HepG2 (cell line): ENCODE measurements at regions not wholly inside any gene's neighbourhood (a gene's known extent, or its start where the extent isn't known, plus 50 kb on each side); places are given as distances from the start of the nearest gene placed in this dataset.

Source experiments
- BRCA1 ChIP-seq: sonication (generic); formaldehyde crosslinking; IDR thresholded peaks from 2 replicates; pipeline ENCODE4 v1.4.0; 2020; ENCODE audit warnings: missing genetic modification reagents
- FOXA3 ChIP-seq: IDR thresholded peaks from 2 replicates; pipeline ENCODE4 v1.6.1; 2016; ENCODE audit warnings: missing genetic modification reagents, missing compliant biosample characterization
- JUND ChIP-seq: sonication (generic); formaldehyde crosslinking; IDR thresholded peaks from 2 replicates; pipeline ENCODE4 v1.8.0; 2022; ENCODE audit warnings: mild to moderate bottlenecking, missing genetic modification reagents
- KDM5B ChIP-seq: sonication (generic); formaldehyde crosslinking; IDR thresholded peaks from 2 replicates; pipeline ENCODE4 v1.4.0; 2020; ENCODE audit warnings: missing genetic modification reagents, mild to moderate bottlenecking, borderline replicate concordance
- MEIS1 ChIP-seq: sonication (generic); formaldehyde crosslinking; IDR thresholded peaks from 2 replicates; pipeline ENCODE4 v1.9.0; 2021; ENCODE audit warnings: mild to moderate bottlenecking, missing genetic modification reagents, moderate library complexity, borderline replicate concordance
- POLR2A ChIP-seq, 2 experiments: IDR thresholded peaks; 2 replicates each; pipeline ENCODE4 v1.6.1; 2011; ENCODE audit warnings: low read depth in 2 of 2, low read length in 2 of 2, mild to moderate bottlenecking in 1 of 2, moderate library complexity in 1 of 2; ENCODE audit not compliant: insufficient read depth in 1 of 2
- SIN3A ChIP-seq: IDR thresholded peaks from 2 replicates; pipeline ENCODE4 v1.6.1; 2011; ENCODE audit warnings: low read depth, mild to moderate bottlenecking, control low read depth, low read length, borderline replicate concordance
- TCF7L2 ChIP-seq: IDR thresholded peaks from 2 replicates; pipeline ENCODE4 v1.6.1; 2011; ENCODE audit warnings: mild to moderate bottlenecking, low read depth, low read length, moderate library complexity
- ZNF354B ChIP-seq: sonication (generic); formaldehyde crosslinking; IDR thresholded peaks from 2 replicates; pipeline ENCODE4 v1.8.0; 2022; ENCODE audit warnings: mild to moderate bottlenecking, missing genetic modification reagents
- ZNF768 ChIP-seq: sonication (generic); formaldehyde crosslinking; IDR thresholded peaks from 2 replicates; pipeline ENCODE4 v1.4.0; 2020; ENCODE audit warnings: missing genetic modification reagents
- TF ChIP-seq, protein P1 (sequence below): sonication (generic); formaldehyde crosslinking; IDR thresholded peaks from 2 replicates; pipeline ENCODE4 v1.4.0; 2020; ENCODE audit warnings: missing genetic modification reagents
- TF ChIP-seq, protein P2 (sequence below): sonication (generic); formaldehyde crosslinking; IDR thresholded peaks from 2 replicates; pipeline ENCODE4 v1.5.0; 2020; ENCODE audit warnings: mild to moderate bottlenecking, missing genetic modification reagents, moderate library complexity
- TF ChIP-seq, protein P3 (sequence below): sonication (generic); formaldehyde crosslinking; IDR thresholded peaks from 2 replicates; pipeline ENCODE4 v1.4.0; 2020; ENCODE audit warnings: missing genetic modification reagents, mild to moderate bottlenecking, borderline replicate concordance
- TF ChIP-seq, protein P4 (sequence below): sonication (generic); formaldehyde crosslinking; IDR thresholded peaks from 2 replicates; pipeline ENCODE4 v1.4.0; 2020; ENCODE audit warnings: missing genetic modification reagents, borderline replicate concordance

DNA sequence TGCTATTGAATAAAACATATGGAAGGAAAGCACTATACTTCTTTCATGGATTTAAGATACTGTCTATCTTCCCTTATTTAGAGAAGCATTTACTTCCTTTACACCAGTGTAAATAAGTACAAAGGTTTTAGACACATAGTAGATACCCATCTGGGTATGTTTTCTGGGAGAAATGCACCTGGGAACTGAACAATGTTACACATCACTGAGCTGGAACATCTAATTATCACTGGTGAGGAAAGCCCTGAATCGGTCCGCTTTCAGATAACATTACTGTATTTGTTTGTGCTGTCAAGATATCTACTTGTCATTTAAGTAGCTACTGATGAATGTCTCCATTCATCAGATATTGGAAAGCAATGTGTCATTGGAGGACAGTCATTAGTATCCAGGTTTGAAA is 964.7 kb upstream of the PTPRD start:
- TF ChIP-seq, protein P1, sequence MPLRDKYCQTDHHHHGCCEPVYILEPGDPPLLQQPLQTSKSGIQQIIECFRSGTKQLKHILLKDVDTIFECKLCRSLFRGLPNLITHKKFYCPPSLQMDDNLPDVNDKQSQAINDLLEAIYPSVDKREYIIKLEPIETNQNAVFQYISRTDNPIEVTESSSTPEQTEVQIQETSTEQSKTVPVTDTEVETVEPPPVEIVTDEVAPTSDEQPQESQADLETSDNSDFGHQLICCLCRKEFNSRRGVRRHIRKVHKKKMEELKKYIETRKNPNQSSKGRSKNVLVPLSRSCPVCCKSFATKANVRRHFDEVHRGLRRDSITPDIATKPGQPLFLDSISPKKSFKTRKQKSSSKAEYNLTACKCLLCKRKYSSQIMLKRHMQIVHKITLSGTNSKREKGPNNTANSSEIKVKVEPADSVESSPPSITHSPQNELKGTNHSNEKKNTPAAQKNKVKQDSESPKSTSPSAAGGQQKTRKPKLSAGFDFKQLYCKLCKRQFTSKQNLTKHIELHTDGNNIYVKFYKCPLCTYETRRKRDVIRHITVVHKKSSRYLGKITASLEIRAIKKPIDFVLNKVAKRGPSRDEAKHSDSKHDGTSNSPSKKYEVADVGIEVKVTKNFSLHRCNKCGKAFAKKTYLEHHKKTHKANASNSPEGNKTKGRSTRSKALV: no peak
- no peak for TF ChIP-seq MEIS1
- TF ChIP-seq, protein P2, sequence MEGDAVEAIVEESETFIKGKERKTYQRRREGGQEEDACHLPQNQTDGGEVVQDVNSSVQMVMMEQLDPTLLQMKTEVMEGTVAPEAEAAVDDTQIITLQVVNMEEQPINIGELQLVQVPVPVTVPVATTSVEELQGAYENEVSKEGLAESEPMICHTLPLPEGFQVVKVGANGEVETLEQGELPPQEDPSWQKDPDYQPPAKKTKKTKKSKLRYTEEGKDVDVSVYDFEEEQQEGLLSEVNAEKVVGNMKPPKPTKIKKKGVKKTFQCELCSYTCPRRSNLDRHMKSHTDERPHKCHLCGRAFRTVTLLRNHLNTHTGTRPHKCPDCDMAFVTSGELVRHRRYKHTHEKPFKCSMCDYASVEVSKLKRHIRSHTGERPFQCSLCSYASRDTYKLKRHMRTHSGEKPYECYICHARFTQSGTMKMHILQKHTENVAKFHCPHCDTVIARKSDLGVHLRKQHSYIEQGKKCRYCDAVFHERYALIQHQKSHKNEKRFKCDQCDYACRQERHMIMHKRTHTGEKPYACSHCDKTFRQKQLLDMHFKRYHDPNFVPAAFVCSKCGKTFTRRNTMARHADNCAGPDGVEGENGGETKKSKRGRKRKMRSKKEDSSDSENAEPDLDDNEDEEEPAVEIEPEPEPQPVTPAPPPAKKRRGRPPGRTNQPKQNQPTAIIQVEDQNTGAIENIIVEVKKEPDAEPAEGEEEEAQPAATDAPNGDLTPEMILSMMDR (CRISPR knock-in tag): no peak
- TF ChIP-seq, protein P3, sequence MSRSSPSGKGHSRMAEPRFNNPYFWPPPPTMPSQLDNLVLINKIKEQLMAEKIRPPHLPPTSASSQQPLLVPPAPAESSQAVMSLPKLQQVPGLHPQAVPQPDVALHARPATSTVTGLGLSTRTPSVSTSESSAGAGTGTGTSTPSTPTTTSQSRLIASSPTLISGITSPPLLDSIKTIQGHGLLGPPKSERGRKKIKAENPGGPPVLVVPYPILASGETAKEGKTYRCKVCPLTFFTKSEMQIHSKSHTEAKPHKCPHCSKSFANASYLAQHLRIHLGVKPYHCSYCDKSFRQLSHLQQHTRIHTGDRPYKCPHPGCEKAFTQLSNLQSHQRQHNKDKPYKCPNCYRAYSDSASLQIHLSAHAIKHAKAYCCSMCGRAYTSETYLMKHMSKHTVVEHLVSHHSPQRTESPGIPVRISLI (CRISPR knock-in tag): no peak
- no peak for TF ChIP-seq KDM5B (CRISPR knock-in tag)
- TF ChIP-seq ZNF768 (CRISPR knock-in tag): no peak
- TF ChIP-seq POLR2A (IDR thresholded peaks at IDR 0.05; ENCODE audit: insufficient read depth in 1 of 2, low read depth in 2 of 2, low read length in 2 of 2): no peak
- TF ChIP-seq BRCA1: no peak
- TF ChIP-seq TCF7L2: no peak
- TF ChIP-seq, protein P4, sequence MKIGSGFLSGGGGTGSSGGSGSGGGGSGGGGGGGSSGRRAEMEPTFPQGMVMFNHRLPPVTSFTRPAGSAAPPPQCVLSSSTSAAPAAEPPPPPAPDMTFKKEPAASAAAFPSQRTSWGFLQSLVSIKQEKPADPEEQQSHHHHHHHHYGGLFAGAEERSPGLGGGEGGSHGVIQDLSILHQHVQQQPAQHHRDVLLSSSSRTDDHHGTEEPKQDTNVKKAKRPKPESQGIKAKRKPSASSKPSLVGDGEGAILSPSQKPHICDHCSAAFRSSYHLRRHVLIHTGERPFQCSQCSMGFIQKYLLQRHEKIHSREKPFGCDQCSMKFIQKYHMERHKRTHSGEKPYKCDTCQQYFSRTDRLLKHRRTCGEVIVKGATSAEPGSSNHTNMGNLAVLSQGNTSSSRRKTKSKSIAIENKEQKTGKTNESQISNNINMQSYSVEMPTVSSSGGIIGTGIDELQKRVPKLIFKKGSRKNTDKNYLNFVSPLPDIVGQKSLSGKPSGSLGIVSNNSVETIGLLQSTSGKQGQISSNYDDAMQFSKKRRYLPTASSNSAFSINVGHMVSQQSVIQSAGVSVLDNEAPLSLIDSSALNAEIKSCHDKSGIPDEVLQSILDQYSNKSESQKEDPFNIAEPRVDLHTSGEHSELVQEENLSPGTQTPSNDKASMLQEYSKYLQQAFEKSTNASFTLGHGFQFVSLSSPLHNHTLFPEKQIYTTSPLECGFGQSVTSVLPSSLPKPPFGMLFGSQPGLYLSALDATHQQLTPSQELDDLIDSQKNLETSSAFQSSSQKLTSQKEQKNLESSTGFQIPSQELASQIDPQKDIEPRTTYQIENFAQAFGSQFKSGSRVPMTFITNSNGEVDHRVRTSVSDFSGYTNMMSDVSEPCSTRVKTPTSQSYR: no peak
- TF ChIP-seq FOXA3 (CRISPR knock-in tag): no peak
- no peak for TF ChIP-seq SIN3A
- no peak for TF ChIP-seq ZNF354B (CRISPR knock-in tag)
- no peak for TF ChIP-seq JUND (CRISPR knock-in tag)
